Neural progenitor cell (in vitro differentiated cells): ENCODE measurements at regions not wholly inside any gene's neighbourhood (a gene's known extent, or its start where the extent isn't known, plus 50 kb on each side); places are given as distances from the start of the nearest gene placed in this dataset.

ENCODE experiments used
- DNase-seq: peaks from one replicate; pipeline ENCODE4 v3.0.0-alpha.2; 2016; ENCODE audit warnings: low spot score
- H2AFZ ChIP-seq: fragments of 200-600 bp; sonication (generic); replicated peaks from 2 replicates; pipeline ENCODE4 v1.6.1; 2016; ENCODE audit warnings: antibody characterized with exemption
- H3F3A ChIP-seq: fragments of 200-600 bp; sonication (generic); 2 replicates; pipeline ENCODE4 v1.6.1; 2016; ENCODE audit warnings: antibody characterized with exemption, low read depth
- H3K27ac ChIP-seq: fragments of 200-600 bp; sonication (generic); 2 replicates; pipeline ENCODE4 v1.5.1; 2016; ENCODE audit warnings: mild to moderate bottlenecking
- H3K27me3 ChIP-seq: fragments of 200-600 bp; sonication (generic); 2 replicates; pipeline ENCODE4 v1.6.1; 2016; ENCODE audit warnings: mild to moderate bottlenecking, moderate library complexity
- H3K36me3 ChIP-seq: fragments of 200-600 bp; sonication (generic); 2 replicates; pipeline ENCODE4 v1.5.1; 2016
- H3K4me1 ChIP-seq: fragments of 200-600 bp; sonication (generic); 2 replicates; pipeline ENCODE4 v1.6.1; 2016; ENCODE audit warnings: mixed run types
- H3K4me2 ChIP-seq: fragments of 200-600 bp; sonication (generic); 2 replicates; pipeline ENCODE4 v1.6.1; 2016
- H3K4me3 ChIP-seq: fragments of 200-600 bp; sonication (generic); 2 replicates; pipeline ENCODE4 v1.5.1; 2016
- H3K79me2 ChIP-seq: fragments of 200-600 bp; sonication (generic); 2 replicates; pipeline ENCODE4 v1.6.1; 2016; ENCODE audit warnings: low read depth
- H3K9ac ChIP-seq: fragments of 200-600 bp; sonication (generic); 2 replicates; pipeline ENCODE4 v1.6.1; 2016
- H3K9me3 ChIP-seq: fragments of 200-600 bp; sonication (generic); 2 replicates; pipeline ENCODE4 v1.5.1; 2016; ENCODE audit warnings: low read depth
- H4K20me1 ChIP-seq: fragments of 200-600 bp; sonication (generic); 2 replicates; pipeline ENCODE4 v1.6.1; 2016; ENCODE audit warnings: low read depth
- H3K27ac Mint-ChIP-seq: 3 replicates; pipeline ENCODE4 v1.8.0; 2021; ENCODE audit warnings: mixed read lengths
- H3K27me3 Mint-ChIP-seq: 2 replicates; pipeline ENCODE4 v1.8.0; 2022; ENCODE audit warnings: low read depth, mild to moderate bottlenecking, inconsistent platforms, moderate library complexity, mixed read lengths; ENCODE audit not compliant: insufficient read depth
- H3K36me3 Mint-ChIP-seq: 3 replicates; pipeline ENCODE4 v1.8.0; 2021; ENCODE audit warnings: mixed read lengths
- H3K4me1 Mint-ChIP-seq: 3 replicates; pipeline ENCODE4 v1.8.0; 2021; ENCODE audit warnings: mixed read lengths
- H3K4me3 Mint-ChIP-seq: 3 replicates; pipeline ENCODE4 v1.8.0; 2021; ENCODE audit warnings: mild to moderate bottlenecking, moderate library complexity, mixed read lengths
- H3K9me3 Mint-ChIP-seq: 3 replicates; pipeline ENCODE4 v1.8.0; 2020; ENCODE audit warnings: mixed read lengths
- CTCF ChIP-seq: fragments of 200-600 bp; sonication (generic); IDR thresholded peaks from 2 replicates; pipeline ENCODE4 v1.5.1; 2017; ENCODE audit warnings: antibody characterized with exemption, mild to moderate bottlenecking
- EZH2 ChIP-seq: fragments of 200-600 bp; sonication (generic); IDR thresholded peaks from 2 replicates; pipeline ENCODE4 v1.6.1; 2017; ENCODE audit warnings: antibody characterized with exemption, mild to moderate bottlenecking, moderate library complexity
- EZH2phosphoT487 ChIP-seq: fragments of 200-600 bp; sonication (generic); IDR thresholded peaks from 2 replicates; pipeline ENCODE4 v1.6.1; 2017; ENCODE audit warnings: antibody characterized with exemption

- no peak overlapping the region for H3K4me3 Mint-ChIP-seq
- peaks cover 3% of the 10 kb centered on the region for H3K4me1 Mint-ChIP-seq
- no peak for DNase-seq
- no peaks in the 10 kb centered on the region for H3F3A ChIP-seq
- H3K27ac Mint-ChIP-seq: no peak overlapping the region
- no peak overlapping the region for H3K4me2 ChIP-seq
- H3K9me3 ChIP-seq: no peaks in the 10 kb centered on the region
- no peaks in the 10 kb centered on the region for H3K79me2 ChIP-seq
- no peaks in the 10 kb centered on the region for H3K4me1 ChIP-seq
- TF ChIP-seq EZH2 (no peak), CTCF (no peak), EZH2phosphoT487 (no peak)
- no peaks in the 10 kb centered on the region for H4K20me1 ChIP-seq
- no peaks in the 10 kb centered on the region for H3K27me3 ChIP-seq
- no peak overlapping the region for H3K9ac ChIP-seq
- no peak overlapping the region for H3K4me3 ChIP-seq
- no peaks in the 10 kb centered on the region for H3K36me3 Mint-ChIP-seq
- no peak overlapping the region for H2AFZ ChIP-seq
- no peak overlapping the region for H3K27ac ChIP-seq
- no peaks in the 10 kb centered on the region for H3K9me3 Mint-ChIP-seq
- peaks cover 2% of the 10 kb centered on the region for H3K27me3 Mint-ChIP-seq
- H3K36me3 ChIP-seq: no peaks in the 10 kb centered on the region
These were observed 50.3 kb upstream of the CABCOCO1 start for GRCh38 chr10:61612450-61612849.

GRCh38 chr10:61612009-61612408, 50.7 kb upstream of the CABCOCO1 start:
- H3K4me2 ChIP-seq: no peak overlapping the region

GRCh38 chr10:61609701-61610100, 53.0 kb upstream of the CABCOCO1 start:
- DNase-seq: no peak
- H3K27ac ChIP-seq: no peak overlapping the region
- no peaks in the 10 kb centered on the region for H3K79me2 ChIP-seq
- H2AFZ ChIP-seq: no peak overlapping the region
- no peaks in the 10 kb centered on the region for H3K27me3 ChIP-seq
- H3K36me3 Mint-ChIP-seq: no peaks in the 10 kb centered on the region
- peaks cover 2% of the 10 kb centered on the region for H3K27me3 Mint-ChIP-seq
- H3K36me3 ChIP-seq: no peaks in the 10 kb centered on the region
- H3K27ac Mint-ChIP-seq: no peak overlapping the region
- no peaks in the 10 kb centered on the region for H4K20me1 ChIP-seq
- no peaks in the 10 kb centered on the region for H3K9me3 Mint-ChIP-seq
- no peak overlapping the region for H3K4me3 Mint-ChIP-seq
- no peaks in the 10 kb centered on the region for H3K9me3 ChIP-seq
- no peak for TF ChIP-seq CTCF
- no peak for TF ChIP-seq EZH2
- no peak for TF ChIP-seq EZH2phosphoT487
- peaks cover 3% of the 10 kb centered on the region for H3K4me1 Mint-ChIP-seq
- no peaks in the 10 kb centered on the region for H3K4me1 ChIP-seq
- H3F3A ChIP-seq: no peaks in the 10 kb centered on the region
- H3K4me3 ChIP-seq: no peak overlapping the region
- no peak overlapping the region for H3K4me2 ChIP-seq
- H3K9ac ChIP-seq: no peak overlapping the region

More at GRCh38 chr10:61612009-61612408, 50.7 kb upstream of the CABCOCO1 start:
- H3K27ac Mint-ChIP-seq: no peak overlapping the region
- Histone ChIP-seq H3K27me3 (no peaks in the 10 kb centered on the region), H3K4me3 (no peak overlapping the region), H3K4me1 (no peaks in the 10 kb centered on the region), H3F3A (no peaks in the 10 kb centered on the region), H3K9ac (no peak overlapping the region), H3K36me3 (no peaks in the 10 kb centered on the region), H3K79me2 (no peaks in the 10 kb centered on the region), H2AFZ (no peak overlapping the region), H3K9me3 (no peaks in the 10 kb centered on the region), H3K27ac (no peak overlapping the region), H4K20me1 (no peaks in the 10 kb centered on the region)
- no peaks in the 10 kb centered on the region for H3K9me3 Mint-ChIP-seq
- H3K27me3 Mint-ChIP-seq: peaks cover 2% of the 10 kb centered on the region
- peaks cover 3% of the 10 kb centered on the region for H3K4me1 Mint-ChIP-seq
- no peak overlapping the region for H3K4me3 Mint-ChIP-seq
- TF ChIP-seq CTCF (no peak), EZH2phosphoT487 (no peak), EZH2 (no peak)
- H3K36me3 Mint-ChIP-seq: no peaks in the 10 kb centered on the region
- no peak for DNase-seq
